Loucy (cell line): ENCODE measurements at regions not wholly inside any gene's neighbourhood (a gene's known extent, or its start where the extent isn't known, plus 50 kb on each side); places are given as distances from the start of the nearest gene placed in this dataset.

Experiments
- CTCF ChIP-seq: fragments of 200-600 bp; sonication (generic); conservative IDR thresholded peaks from 2 replicates; pipeline ENCODE4 v1.5.1; 2014; ENCODE audit warnings: mild to moderate bottlenecking, antibody characterized with exemption, low read length
- EZH2phosphoT487 ChIP-seq: fragments of 200-600 bp; IDR thresholded peaks from 2 replicates; pipeline ENCODE4 v1.6.1; 2018; ENCODE audit warnings: antibody characterized with exemption, mild to moderate bottlenecking, moderate library complexity, borderline replicate concordance

- TF ChIP-seq CTCF (no peak), EZH2phosphoT487 (no peak)
Observed at GRCh38 chr5:26227245-26227644, 811.1 kb downstream of the CDH9 start.
